ENCODE measurements at regions not wholly inside any gene's neighbourhood (a gene's known extent, or its start where the extent isn't known, plus 50 kb on each side); places are given as distances from the start of the nearest gene placed in this dataset.
A peak's percentile ranks its signal among the peaks of the same experiment; 100 is the strongest.
"Not testable (repeated sequence)": the region's sequence is repeated elsewhere in the genome, so short reads cannot be mapped to it uniquely, and the experiment has no call there.

GRCh38 chrX:23458957-23459356 lies 124.3 kb downstream of the PTCHD1 start:
- not testable (repeated sequence) for DNase-seq

- DNase-seq, result no peak
Measured at GRCh38 chrX:23465105-23465791, 130.6 kb downstream of the PTCHD1 start.

- DNase-seq, result no peak
Measured at GRCh38 chrX:23465985-23466384, 131.3 kb downstream of the PTCHD1 start.

- DNase-seq, result no peak
Measured at GRCh38 chrX:23478056-23478455, 143.4 kb downstream of the PTCHD1 start.

- DNase-seq, result no peak
Measured at GRCh38 chrX:23478561-23478960, 143.9 kb downstream of the PTCHD1 start.

- DNase-seq, result no peak
Measured at GRCh38 chrX:23482561-23482960, 147.9 kb downstream of the PTCHD1 start.

GRCh38 chrX:23483396-23483795 lies 148.7 kb downstream of the PTCHD1 start:
- no peak for DNase-seq

GRCh38 chrX:23493941-23494374 lies 159.3 kb downstream of the PTCHD1 start:
- peak; percentile 56 for DNase-seq

GRCh38 chrX:23494741-23495140 lies 160.1 kb downstream of the PTCHD1 start:
- no peak for DNase-seq

- DNase-seq, result no peak
Measured at GRCh38 chrX:23497919-23498318, 163.3 kb downstream of the PTCHD1 start.

GRCh38 chrX:23501974-23502373 lies 165.3 kb upstream of the PRDX4 start:
- no peak for DNase-seq

GRCh38 chrX:23503835-23504539 lies 163.3 kb upstream of the PRDX4 start:
- DNase-seq, result no peak

GRCh38 chrX:23504540-23504884 lies 162.8 kb upstream of the PRDX4 start:
- no peak for DNase-seq

GRCh38 chrX:23504895-23505294 lies 162.4 kb upstream of the PRDX4 start:
- no peak for DNase-seq

- DNase-seq, result no peak
Measured at GRCh38 chrX:23505531-23506303, 161.6 kb upstream of the PRDX4 start.

- no peak for DNase-seq
Measured at GRCh38 chrX:23509256-23509655, 158.0 kb upstream of the PRDX4 start.

GRCh38 chrX:23511793-23512192 lies 155.5 kb upstream of the PRDX4 start:
- no peak for DNase-seq

GRCh38 chrX:23513121-23513520 lies 154.2 kb upstream of the PRDX4 start:
- DNase-seq, result no peak

GRCh38 chrX:23514082-23514481 lies 153.2 kb upstream of the PRDX4 start:
- no peak for DNase-seq

- DNase-seq, result no peak
Measured at GRCh38 chrX:23515028-23515427, 152.3 kb upstream of the PRDX4 start.

- DNase-seq, result not testable (repeated sequence)
Measured at GRCh38 chrX:23523026-23523657, 144.2 kb upstream of the PRDX4 start.

GRCh38 chrX:23524467-23524866 lies 142.8 kb upstream of the PRDX4 start:
- no peak for DNase-seq

GRCh38 chrX:23525531-23525930 lies 141.8 kb upstream of the PRDX4 start:
- no peak for DNase-seq
